Uterus (tissue), 3 donors: ENCODE measurements at regions not wholly inside any gene's neighbourhood (a gene's known extent, or its start where the extent isn't known, plus 50 kb on each side); places are given as distances from the start of the nearest gene placed in this dataset.

ENCODE experiments used
- DNase-seq, 2 donors: peaks; one replicate each; pipeline ENCODE4 v3.0.0-alpha.2; 2019 to 2020
- H3K27ac ChIP-seq, 2 donors: fragments of 200-600 bp; sonication (generic); 1 replicate in 1 of 2; 2 replicates in 1 of 2; pipeline ENCODE4 v1.5.1; 2016 to 2018
- H3K27me3 ChIP-seq, 2 donors: fragments of 200-600 bp; sonication (generic); one replicate each; pipeline ENCODE4 v1.5.1; 2018 to 2019; ENCODE audit warnings: control low read depth in 1 of 2
- H3K36me3 ChIP-seq, 2 donors: fragments of 200-600 bp; sonication (generic); one replicate each; pipeline ENCODE4 v1.5.1; 2019; ENCODE audit warnings: control low read depth in 1 of 2
- H3K4me1 ChIP-seq, 2 donors: fragments of 200-600 bp; sonication (generic); one replicate each; pipeline ENCODE4 v1.5.1; 2018 to 2019; ENCODE audit warnings: control low read depth in 1 of 2
- H3K4me3 ChIP-seq, 2 donors: fragments of 200-600 bp; sonication (generic); 1 replicate in 1 of 2; 2 replicates in 1 of 2; pipeline ENCODE4 v1.5.1; 2018 to 2019; ENCODE audit warnings: mild to moderate bottlenecking in 1 of 2
- H3K9me3 ChIP-seq, 2 donors: fragments of 200-600 bp; sonication (generic); one replicate each; pipeline ENCODE4 v1.5.1; 2019; ENCODE audit warnings: control low read depth in 1 of 2
- POLR2A ChIP-seq, 2 donors: fragments of 450-650 bp; IDR thresholded peaks; one replicate each; pipeline ENCODE4 v1.6.1; 2016; ENCODE audit warnings: antibody characterized with exemption in 2 of 2, mild to moderate bottlenecking in 1 of 2, moderate library complexity in 1 of 2
- intact Hi-C: fragments of 100-400 bp; cut with DNase I; formaldehyde crosslinking; loops from one replicate; pipeline ENCODE4 v1.15.1; 2023; ENCODE audit warnings: low total_unique reads
- TF ChIP-seq, protein P1 (sequence below), 4 experiments: fragments of 200-600 bp in 2 of 4; fragments of 450-650 bp in 2 of 4; sonication (generic) in 2 of 4; IDR thresholded peaks; one replicate each; pipeline ENCODE4 v1.5.1; 2016 to 2019; ENCODE audit warnings: antibody characterized with exemption in 4 of 4, mild to moderate bottlenecking in 2 of 4, moderate library complexity in 1 of 4
- donor health status: DM: yes; HTN: yes; CAD: no.

- intact Hi-C loops: no loop called here
- Histone ChIP-seq H3K27me3 (no peaks in the 10 kb centered on the region), H3K36me3 (no peaks in the 10 kb centered on the region), H3K9me3 (no peaks in the 10 kb centered on the region), H3K27ac (no peak overlapping the region), H3K4me1 (no peaks in the 10 kb centered on the region), H3K4me3 (no peak overlapping the region)
- DNase-seq: no peak
- no peak for TF ChIP-seq POLR2A (IDR thresholded peaks at IDR 0.05)
- TF ChIP-seq, protein P1, sequence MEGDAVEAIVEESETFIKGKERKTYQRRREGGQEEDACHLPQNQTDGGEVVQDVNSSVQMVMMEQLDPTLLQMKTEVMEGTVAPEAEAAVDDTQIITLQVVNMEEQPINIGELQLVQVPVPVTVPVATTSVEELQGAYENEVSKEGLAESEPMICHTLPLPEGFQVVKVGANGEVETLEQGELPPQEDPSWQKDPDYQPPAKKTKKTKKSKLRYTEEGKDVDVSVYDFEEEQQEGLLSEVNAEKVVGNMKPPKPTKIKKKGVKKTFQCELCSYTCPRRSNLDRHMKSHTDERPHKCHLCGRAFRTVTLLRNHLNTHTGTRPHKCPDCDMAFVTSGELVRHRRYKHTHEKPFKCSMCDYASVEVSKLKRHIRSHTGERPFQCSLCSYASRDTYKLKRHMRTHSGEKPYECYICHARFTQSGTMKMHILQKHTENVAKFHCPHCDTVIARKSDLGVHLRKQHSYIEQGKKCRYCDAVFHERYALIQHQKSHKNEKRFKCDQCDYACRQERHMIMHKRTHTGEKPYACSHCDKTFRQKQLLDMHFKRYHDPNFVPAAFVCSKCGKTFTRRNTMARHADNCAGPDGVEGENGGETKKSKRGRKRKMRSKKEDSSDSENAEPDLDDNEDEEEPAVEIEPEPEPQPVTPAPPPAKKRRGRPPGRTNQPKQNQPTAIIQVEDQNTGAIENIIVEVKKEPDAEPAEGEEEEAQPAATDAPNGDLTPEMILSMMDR (IDR thresholded peaks at IDR 0.05): no peak
Observed at GRCh38 chr4:20386001-20386740, 134.5 kb downstream of the SLIT2 start.

DNA sequence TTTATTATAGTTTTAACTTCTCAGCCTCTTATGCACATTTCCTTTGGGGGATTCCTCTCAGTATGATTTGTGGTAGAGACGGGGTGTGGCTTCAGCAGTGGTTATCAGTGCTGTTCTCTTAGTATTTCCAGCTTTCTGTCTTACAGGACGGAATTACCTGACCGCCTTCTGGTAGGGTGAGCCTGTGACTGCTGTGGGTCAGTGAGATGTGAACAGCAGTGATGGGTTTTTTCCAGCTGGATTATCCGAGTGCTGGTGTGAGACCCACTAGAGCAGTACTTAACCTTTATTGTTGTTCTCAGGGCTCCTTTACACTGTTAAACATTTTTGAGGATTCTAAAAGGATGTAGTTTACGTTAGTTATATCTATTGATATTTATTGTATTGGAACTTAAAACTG, 135.2 kb downstream of the SLIT2 start:
- Histone ChIP-seq H3K27ac (no peak overlapping the region), H3K4me1 (no peaks in the 10 kb centered on the region), H3K9me3 (no peaks in the 10 kb centered on the region), H3K4me3 (no peak overlapping the region), H3K27me3 (no peaks in the 10 kb centered on the region), H3K36me3 (no peaks in the 10 kb centered on the region)
- no peak for TF ChIP-seq POLR2A (IDR thresholded peaks at IDR 0.05)
- TF ChIP-seq, protein P1 (IDR thresholded peaks at IDR 0.05): no peak
- intact Hi-C loops: no loop called here
- DNase-seq: no peak

DNA sequence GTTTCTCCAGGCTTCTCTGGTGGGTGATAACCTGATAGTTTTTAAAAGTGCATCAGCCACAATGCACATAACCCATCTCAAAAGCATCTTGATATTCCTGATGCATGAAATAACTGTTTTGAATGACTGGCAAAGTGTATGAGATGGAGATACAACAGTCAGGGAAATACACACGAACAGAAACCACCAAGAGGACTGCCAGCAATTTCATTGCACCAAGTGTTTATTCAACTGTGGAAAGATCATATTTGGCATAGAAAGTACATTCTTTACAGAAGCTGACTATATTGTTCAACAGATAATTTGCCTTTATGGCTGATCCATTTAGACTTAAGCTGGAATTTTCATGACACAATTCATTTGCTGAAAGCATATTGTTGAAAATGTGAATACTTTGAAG, 139.5 kb downstream of the SLIT2 start:
- Histone ChIP-seq H3K36me3 (no peaks in the 10 kb centered on the region), H3K27me3 (no peaks in the 10 kb centered on the region), H3K4me1 (no peaks in the 10 kb centered on the region), H3K9me3 (no peaks in the 10 kb centered on the region), H3K27ac (no peak overlapping the region), H3K4me3 (no peak overlapping the region)
- no peak for DNase-seq
- intact Hi-C loops: no loop called here
- TF ChIP-seq, protein P1 (IDR thresholded peaks at IDR 0.05): no peak
- no peak for TF ChIP-seq POLR2A (IDR thresholded peaks at IDR 0.05)

DNA sequence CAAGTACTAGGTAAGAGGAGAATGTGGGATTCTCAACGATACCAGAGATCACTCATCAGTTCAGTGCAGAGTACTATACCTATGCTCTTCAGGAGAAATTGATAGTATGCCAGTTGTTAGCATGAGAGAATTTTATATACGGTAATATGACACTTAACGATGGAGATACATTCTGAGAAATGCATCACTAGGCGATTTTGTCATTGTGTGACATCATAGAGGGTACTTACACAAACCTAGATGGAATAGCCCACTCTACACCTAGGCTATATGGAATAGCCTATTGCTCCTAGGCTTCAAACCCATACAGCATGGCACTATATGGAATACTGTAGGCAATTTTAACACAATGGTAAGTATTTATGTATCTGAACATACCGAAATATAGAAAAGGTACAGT, 140.2 kb downstream of the SLIT2 start:
- H3K4me3 ChIP-seq: no peak overlapping the region
- no peaks in the 10 kb centered on the region for H3K27me3 ChIP-seq
- no peaks in the 10 kb centered on the region for H3K9me3 ChIP-seq
- no peak for DNase-seq
- TF ChIP-seq, protein P1 (IDR thresholded peaks at IDR 0.05): no peak
- no peak for TF ChIP-seq POLR2A (IDR thresholded peaks at IDR 0.05)
- H3K36me3 ChIP-seq: no peaks in the 10 kb centered on the region
- H3K4me1 ChIP-seq: no peaks in the 10 kb centered on the region
- intact Hi-C loops: no loop called here
- H3K27ac ChIP-seq: no peak overlapping the region

GRCh38 chr4:20393486-20394100, 141.9 kb downstream of the SLIT2 start:
- TF ChIP-seq POLR2A (IDR thresholded peaks at IDR 0.05): no peak
- TF ChIP-seq, protein P1 (IDR thresholded peaks at IDR 0.05): no peak
- Histone ChIP-seq H3K36me3 (no peaks in the 10 kb centered on the region), H3K9me3 (no peaks in the 10 kb centered on the region), H3K4me3 (no peak overlapping the region), H3K27me3 (no peaks in the 10 kb centered on the region), H3K27ac (no peak overlapping the region), H3K4me1 (no peaks in the 10 kb centered on the region)
- DNase-seq: no peak
- intact Hi-C loops: no loop called here
